H9 (cell line): ENCODE measurements at regions not wholly inside any gene's neighbourhood (a gene's known extent, or its start where the extent isn't known, plus 50 kb on each side); places are given as distances from the start of the nearest gene placed in this dataset.
A peak's percentile ranks its signal among the peaks of the same experiment; 100 is the strongest.

ENCODE experiments used
- DNase-seq: peaks from one replicate; pipeline ENCODE4 v3.0.0-alpha.2; 2017
- H2AFZ ChIP-seq: one replicate; pipeline ENCODE4 v1.6.1; 2013; ENCODE audit warnings: mild to moderate bottlenecking, low read length, control low read depth, moderate library complexity
- H2AK5ac ChIP-seq: 2 replicates; pipeline ENCODE4 v1.6.1; 2013; ENCODE audit warnings: low read length, control low read depth, mixed read lengths; ENCODE audit not compliant: insufficient read length
- H2BK120ac ChIP-seq: one replicate; pipeline ENCODE4 v1.6.1; 2013; ENCODE audit warnings: low read depth, mild to moderate bottlenecking, low read length, control low read depth, inconsistent platforms; ENCODE audit not compliant: poor library complexity, severe bottlenecking
- H2BK12ac ChIP-seq: 2 replicates; pipeline ENCODE4 v1.6.1; 2013; ENCODE audit warnings: low read length, control low read depth, mixed read lengths, low read depth; ENCODE audit not compliant: insufficient read length
- H2BK15ac ChIP-seq: 2 replicates; pipeline ENCODE4 v1.6.1; 2013; ENCODE audit warnings: low read depth, low read length, control low read depth
- H2BK20ac ChIP-seq: one replicate; pipeline ENCODE4 v1.6.1; 2013; ENCODE audit warnings: low read depth, mild to moderate bottlenecking, low read length, control low read depth, inconsistent platforms; ENCODE audit not compliant: poor library complexity, severe bottlenecking
- H2BK5ac ChIP-seq: 2 replicates; pipeline ENCODE4 v1.6.1; 2013; ENCODE audit warnings: low read length, control low read depth, mixed read lengths; ENCODE audit not compliant: insufficient read length
- H3K14ac ChIP-seq: 2 replicates; pipeline ENCODE4 v1.6.1; 2013; ENCODE audit warnings: low read length, control low read depth; ENCODE audit not compliant: insufficient read depth
- H3K18ac ChIP-seq: 2 replicates; pipeline ENCODE4 v1.6.1; 2013; ENCODE audit warnings: low read depth, mild to moderate bottlenecking, mixed read lengths, low read length, control low read depth; ENCODE audit not compliant: insufficient read length
- H3K23ac ChIP-seq: 2 replicates; pipeline ENCODE4 v1.6.1; 2013; ENCODE audit warnings: low read length, control low read depth, mixed read lengths, low read depth; ENCODE audit not compliant: insufficient read length
- H3K23me2 ChIP-seq: 2 replicates; pipeline ENCODE4 v1.6.1; 2013; ENCODE audit warnings: low read depth, mild to moderate bottlenecking, mixed read lengths, low read length, control low read depth; ENCODE audit not compliant: insufficient read length, poor library complexity, severe bottlenecking
- H3K27ac ChIP-seq: 2 replicates; pipeline ENCODE4 v1.5.1; 2013; ENCODE audit warnings: low read length, control low read depth, mixed read lengths, low read depth; ENCODE audit not compliant: insufficient read length
- H3K27me3 ChIP-seq: 2 replicates; pipeline ENCODE4 v1.6.1; 2013; ENCODE audit warnings: low read length, control low read depth, inconsistent platforms; ENCODE audit not compliant: insufficient read depth
- H3K4ac ChIP-seq: 2 replicates; pipeline ENCODE4 v1.6.1; 2013; ENCODE audit warnings: low read depth, mild to moderate bottlenecking, control low read depth, inconsistent platforms, low read length, moderate library complexity
- H3K4me1 ChIP-seq: 2 replicates; pipeline ENCODE4 v1.6.1; 2013; ENCODE audit warnings: low read length, control low read depth, inconsistent platforms; ENCODE audit not compliant: insufficient read depth
- H3K4me2 ChIP-seq: 2 replicates; pipeline ENCODE4 v1.6.1; 2013; ENCODE audit warnings: low read length, control low read depth, mixed read lengths; ENCODE audit not compliant: insufficient read length, insufficient read depth
- H3K56ac ChIP-seq: 2 replicates; pipeline ENCODE4 v1.6.1; 2013; ENCODE audit warnings: low read depth, mild to moderate bottlenecking, mixed read lengths, low read length, control low read depth; ENCODE audit not compliant: insufficient read length
- H3K79me1 ChIP-seq: 2 replicates; pipeline ENCODE4 v1.6.1; 2013; ENCODE audit warnings: low read depth, mild to moderate bottlenecking, moderate library complexity, low read length, control low read depth, inconsistent platforms; ENCODE audit not compliant: insufficient read depth, poor library complexity, severe bottlenecking
- H3K79me2 ChIP-seq: 2 replicates; pipeline ENCODE4 v1.6.1; 2013; ENCODE audit warnings: low read length, control low read depth, inconsistent platforms; ENCODE audit not compliant: insufficient read depth
- H3K9ac ChIP-seq: 2 replicates; pipeline ENCODE4 v1.6.1; 2013; ENCODE audit warnings: low read length, control low read depth, mixed read lengths; ENCODE audit not compliant: insufficient read length; ENCODE audit errors: extremely low read depth
- H3K9me3 ChIP-seq: one replicate; pipeline ENCODE4 v1.6.1; 2013; ENCODE audit warnings: low read depth, low read length, inconsistent platforms; ENCODE audit not compliant: control insufficient read depth
- H3T11ph ChIP-seq: one replicate; pipeline ENCODE4 v1.6.1; 2013; ENCODE audit warnings: mild to moderate bottlenecking, low read length, control low read depth, inconsistent platforms
- H4K20me1 ChIP-seq: one replicate; pipeline ENCODE4 v1.6.1; 2013; ENCODE audit not compliant: control insufficient read depth, insufficient read length, insufficient read depth
- H4K5ac ChIP-seq: 2 replicates; pipeline ENCODE4 v1.6.1; 2013; ENCODE audit warnings: low read depth, mild to moderate bottlenecking, mixed read lengths, low read length, control low read depth; ENCODE audit not compliant: insufficient read length
- H4K8ac ChIP-seq: replicated peaks from 2 replicates; pipeline ENCODE4 v1.6.1; 2013; ENCODE audit warnings: low read length, control low read depth, mixed read lengths, low read depth; ENCODE audit not compliant: insufficient read length
- H4K91ac ChIP-seq: 2 replicates; pipeline ENCODE4 v1.6.1; 2013; ENCODE audit warnings: low read depth, mild to moderate bottlenecking, moderate library complexity, mixed read lengths, low read length, control low read depth; ENCODE audit not compliant: insufficient read length
- H3K27ac Mint-ChIP-seq, 3 experiments: 2 replicates in 2 of 3; 3 replicates in 1 of 3; pipeline ENCODE4 v1.8.0; 2020 to 2021; ENCODE audit warnings: mixed read lengths in 3 of 3, mild to moderate bottlenecking in 1 of 3, moderate library complexity in 1 of 3
- H3K27me3 Mint-ChIP-seq: 2 replicates; pipeline ENCODE4 v1.8.0; 2021; ENCODE audit warnings: low read depth, mild to moderate bottlenecking, moderate library complexity, mixed read lengths
- H3K36me3 Mint-ChIP-seq, 3 experiments: 2 replicates in 2 of 3; 3 replicates in 1 of 3; pipeline ENCODE4 v1.8.0; 2020 to 2021; ENCODE audit warnings: low read depth in 3 of 3, mixed read lengths in 3 of 3; ENCODE audit not compliant: insufficient read depth in 1 of 3
- H3K4me1 Mint-ChIP-seq, 2 experiments: 2 replicates each; pipeline ENCODE4 v1.8.0; 2020; ENCODE audit warnings: mixed read lengths in 2 of 2
- H3K4me3 Mint-ChIP-seq, 2 experiments: 2 replicates in 1 of 2; 3 replicates in 1 of 2; pipeline ENCODE4 v1.8.0; 2020 to 2021; ENCODE audit warnings: mild to moderate bottlenecking in 2 of 2, mixed read lengths in 2 of 2, moderate library complexity in 1 of 2
- H3K9me3 Mint-ChIP-seq, 2 experiments: 2 replicates in 1 of 2; 3 replicates in 1 of 2; pipeline ENCODE4 v1.8.0; 2020; ENCODE audit warnings: mild to moderate bottlenecking in 2 of 2, mixed read lengths in 2 of 2, moderate library complexity in 1 of 2
- WGBS: extraction: QIAGEN DNeasy Blood & Tissue Kit; methylation state at CpG from one replicate; pipeline ENCODE4 v1.1.7; 2013; ENCODE audit warnings: missing lambda C conversion rate, low lambda C conversion rate, mixed read lengths; ENCODE audit not compliant: insufficient read length; ENCODE audit errors: extremely low coverage; 5-methylcytosine and 5-hydroxymethylcytosine counted together
- TF ChIP-seq, protein P1 (sequence below): fragments of 200-600 bp; sonication (generic); conservative IDR thresholded peaks from 3 replicates; pipeline ENCODE4 v1.8.0; 2021; ENCODE audit warnings: antibody characterized with exemption, mild to moderate bottlenecking

- Mint-ChIP-seq H3K27ac (peak overlapping the region; percentile 97 to 99 (median 98)), H3K9me3 (peaks cover 11 to 16% of the 10 kb centered on the region in 2 experiments; a peak in 4 of 5 replicates), H3K4me3 (peak overlapping the region; percentile 28 to 45; a peak in 4 of 5 replicates), H3K36me3 (peaks cover 0 to 17% (median 3%) of the 10 kb centered on the region in 3 experiments; a peak in 3 of 7 replicates), H3K4me1 (peaks cover 67 to 75% of the 10 kb centered on the region in 2 experiments), H3K27me3 (peaks cover 4% of the 10 kb centered on the region)
- H3K4ac ChIP-seq, result no peak overlapping the region; the same call in 1 of the 2 replicates
- H4K5ac ChIP-seq, result peak overlapping the region; percentile 39
- peak overlapping the region; percentile 92 for H3K27ac ChIP-seq
- H2BK5ac ChIP-seq, result peak overlapping the region; percentile 48
- no peak overlapping the region for H3K23ac ChIP-seq
- peaks cover 8% of the 10 kb centered on the region for H3K9me3 ChIP-seq
- H2BK20ac ChIP-seq, result no peak overlapping the region
- no peak overlapping the region for H3K56ac ChIP-seq
- peak overlapping the region; percentile 20 for H4K91ac ChIP-seq
- H2AK5ac ChIP-seq, result peak overlapping the region; percentile 11
- no peak overlapping the region for H2BK120ac ChIP-seq
- TF ChIP-seq, protein P1, sequence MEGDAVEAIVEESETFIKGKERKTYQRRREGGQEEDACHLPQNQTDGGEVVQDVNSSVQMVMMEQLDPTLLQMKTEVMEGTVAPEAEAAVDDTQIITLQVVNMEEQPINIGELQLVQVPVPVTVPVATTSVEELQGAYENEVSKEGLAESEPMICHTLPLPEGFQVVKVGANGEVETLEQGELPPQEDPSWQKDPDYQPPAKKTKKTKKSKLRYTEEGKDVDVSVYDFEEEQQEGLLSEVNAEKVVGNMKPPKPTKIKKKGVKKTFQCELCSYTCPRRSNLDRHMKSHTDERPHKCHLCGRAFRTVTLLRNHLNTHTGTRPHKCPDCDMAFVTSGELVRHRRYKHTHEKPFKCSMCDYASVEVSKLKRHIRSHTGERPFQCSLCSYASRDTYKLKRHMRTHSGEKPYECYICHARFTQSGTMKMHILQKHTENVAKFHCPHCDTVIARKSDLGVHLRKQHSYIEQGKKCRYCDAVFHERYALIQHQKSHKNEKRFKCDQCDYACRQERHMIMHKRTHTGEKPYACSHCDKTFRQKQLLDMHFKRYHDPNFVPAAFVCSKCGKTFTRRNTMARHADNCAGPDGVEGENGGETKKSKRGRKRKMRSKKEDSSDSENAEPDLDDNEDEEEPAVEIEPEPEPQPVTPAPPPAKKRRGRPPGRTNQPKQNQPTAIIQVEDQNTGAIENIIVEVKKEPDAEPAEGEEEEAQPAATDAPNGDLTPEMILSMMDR, result no peak
- H3K4me2 ChIP-seq, result peak overlapping the region; percentile 16
- H2BK12ac ChIP-seq, result peak overlapping the region; percentile 48
- H2BK15ac ChIP-seq, result no peak overlapping the region
- no peaks in the 10 kb centered on the region for H3K27me3 ChIP-seq
- peak overlapping the region; percentile 42; the same call in 1 of the 2 replicates for H3K14ac ChIP-seq
- no peaks in the 10 kb centered on the region for H3K23me2 ChIP-seq
- peak; percentile 92 for DNase-seq
- no peak overlapping the region for H2AFZ ChIP-seq
- no peak overlapping the region for H3K9ac ChIP-seq
- H3K79me1 ChIP-seq, result no peaks in the 10 kb centered on the region
- H3K79me2 ChIP-seq, result no peaks in the 10 kb centered on the region
- peaks cover 16% of the 10 kb centered on the region for H3K4me1 ChIP-seq
- H3T11ph ChIP-seq, result no peak overlapping the region
- H4K20me1 ChIP-seq, result no peaks in the 10 kb centered on the region
- H4K8ac ChIP-seq, result no peak overlapping the region
- no CpG with 5 or more reads among the region's 12 CpGs for WGBS
- H3K18ac ChIP-seq, result peak overlapping the region; percentile 77
Measured at GRCh38 chr9:89677702-89678395, 73.0 kb downstream of the GADD45G start.
